Erythroblast (primary cell): ENCODE measurements at regions not wholly inside any gene's neighbourhood (a gene's known extent, or its start where the extent isn't known, plus 50 kb on each side); places are given as distances from the start of the nearest gene placed in this dataset.

Source experiments
- DNase-seq, 2 experiments: peaks; one replicate each; lab custom pipeline; 2025; lab: John Stamatoyannopoulos, UW
- GATA1 ChIP-seq: IDR thresholded peaks from 2 replicates; pipeline ENCODE4 v1.6.1; 2011; ENCODE audit warnings: low read depth, mild to moderate bottlenecking, control low read depth, low read length, moderate library complexity
- POLR2A ChIP-seq: IDR thresholded peaks from 2 replicates; pipeline ENCODE4 v1.6.1; 2011; ENCODE audit warnings: mild to moderate bottlenecking, low read length

GRCh38 chr10:33539116-33539515 lies 204.6 kb upstream of the NRP1 start:
- TF ChIP-seq GATA1 (no peak), POLR2A (no peak)
- DNase-seq, result no peak

- no peak for DNase-seq
- TF ChIP-seq GATA1 (no peak), POLR2A (no peak)
Measured at GRCh38 chr10:33537066-33537465, 202.6 kb upstream of the NRP1 start.

GRCh38 chr10:33536508-33536907 lies 202.0 kb upstream of the NRP1 start:
- DNase-seq, result no peak

GRCh38 chr10:33535866-33536265 lies 201.4 kb upstream of the NRP1 start:
- DNase-seq, result no peak
- TF ChIP-seq GATA1 (no peak), POLR2A (no peak)

More at GRCh38 chr10:33536508-33536907, 202.0 kb upstream of the NRP1 start:
- TF ChIP-seq POLR2A (no peak), GATA1 (no peak)

- no peak for DNase-seq
- no peak for TF ChIP-seq POLR2A
- no peak for TF ChIP-seq GATA1
Measured at GRCh38 chr10:33534416-33534815, 199.9 kb upstream of the NRP1 start.

- TF ChIP-seq GATA1, result no peak
- TF ChIP-seq POLR2A, result no peak
- no peak for DNase-seq
Measured at GRCh38 chr10:33533612-33534011, 199.1 kb upstream of the NRP1 start.

- DNase-seq, result no peak
- TF ChIP-seq GATA1 (no peak), POLR2A (no peak)
Measured at GRCh38 chr10:33532901-33533300, 198.4 kb upstream of the NRP1 start.

GRCh38 chr10:33529234-33529633 lies 194.8 kb upstream of the NRP1 start:
- TF ChIP-seq POLR2A, result no peak
- no peak for TF ChIP-seq GATA1
- no peak for DNase-seq

GRCh38 chr10:33524966-33525365 lies 190.5 kb upstream of the NRP1 start:
- no peak for TF ChIP-seq GATA1
- TF ChIP-seq POLR2A, result no peak
- no peak for DNase-seq

- no peak for TF ChIP-seq GATA1
- no peak for TF ChIP-seq POLR2A
Measured at GRCh38 chr10:33524041-33524440, 189.6 kb upstream of the NRP1 start.

GRCh38 chr10:33523236-33523792 lies 188.8 kb upstream of the NRP1 start:
- DNase-seq, result no peak
- TF ChIP-seq GATA1, result no peak
- no peak for TF ChIP-seq POLR2A

More at GRCh38 chr10:33524041-33524440, 189.6 kb upstream of the NRP1 start:
- DNase-seq, result no peak

GRCh38 chr10:33521904-33522303 lies 187.4 kb upstream of the NRP1 start:
- DNase-seq, result no peak
- TF ChIP-seq POLR2A (no peak), GATA1 (no peak)

GRCh38 chr10:33521062-33521461 lies 186.6 kb upstream of the NRP1 start:
- DNase-seq, result no peak
- TF ChIP-seq POLR2A (no peak), GATA1 (no peak)

- no peak for DNase-seq
- TF ChIP-seq GATA1, result no peak
- no peak for TF ChIP-seq POLR2A
Measured at GRCh38 chr10:33520223-33520622, 185.8 kb upstream of the NRP1 start.
